Esophagus squamous epithelium (tissue), 4 donors: ENCODE measurements at regions not wholly inside any gene's neighbourhood (a gene's known extent, or its start where the extent isn't known, plus 50 kb on each side); places are given as distances from the start of the nearest gene placed in this dataset.

ENCODE experiments used
- POLR2A ChIP-seq, 4 donors: fragments of 450-650 bp; IDR thresholded peaks; one replicate each; pipeline ENCODE4 v1.6.1; 2017; ENCODE audit warnings: antibody characterized with exemption in 4 of 4, mild to moderate bottlenecking in 4 of 4, moderate library complexity in 3 of 4
- TF ChIP-seq, protein P1 (sequence below), 6 experiments: fragments of 450-650 bp in 4 of 6; fragments of 200-600 bp in 2 of 6; sonication (generic) in 2 of 6; IDR thresholded peaks; one replicate each; pipeline ENCODE4 v1.5.1; 2016 to 2019; ENCODE audit warnings: antibody characterized with exemption in 6 of 6, mild to moderate bottlenecking in 4 of 6, moderate library complexity in 4 of 6

- TF ChIP-seq, protein P1, sequence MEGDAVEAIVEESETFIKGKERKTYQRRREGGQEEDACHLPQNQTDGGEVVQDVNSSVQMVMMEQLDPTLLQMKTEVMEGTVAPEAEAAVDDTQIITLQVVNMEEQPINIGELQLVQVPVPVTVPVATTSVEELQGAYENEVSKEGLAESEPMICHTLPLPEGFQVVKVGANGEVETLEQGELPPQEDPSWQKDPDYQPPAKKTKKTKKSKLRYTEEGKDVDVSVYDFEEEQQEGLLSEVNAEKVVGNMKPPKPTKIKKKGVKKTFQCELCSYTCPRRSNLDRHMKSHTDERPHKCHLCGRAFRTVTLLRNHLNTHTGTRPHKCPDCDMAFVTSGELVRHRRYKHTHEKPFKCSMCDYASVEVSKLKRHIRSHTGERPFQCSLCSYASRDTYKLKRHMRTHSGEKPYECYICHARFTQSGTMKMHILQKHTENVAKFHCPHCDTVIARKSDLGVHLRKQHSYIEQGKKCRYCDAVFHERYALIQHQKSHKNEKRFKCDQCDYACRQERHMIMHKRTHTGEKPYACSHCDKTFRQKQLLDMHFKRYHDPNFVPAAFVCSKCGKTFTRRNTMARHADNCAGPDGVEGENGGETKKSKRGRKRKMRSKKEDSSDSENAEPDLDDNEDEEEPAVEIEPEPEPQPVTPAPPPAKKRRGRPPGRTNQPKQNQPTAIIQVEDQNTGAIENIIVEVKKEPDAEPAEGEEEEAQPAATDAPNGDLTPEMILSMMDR (IDR thresholded peaks at IDR 0.05): no peak
- TF ChIP-seq POLR2A (IDR thresholded peaks at IDR 0.05): no peak
Measured at GRCh38 chr14:97485201-97485600, 688.0 kb downstream of the VRK1 start.
